SK-N-SH treated with all-trans-retinoic acid at 6 μM for 48 hours (cell line): ENCODE measurements at regions not wholly inside any gene's neighbourhood (a gene's known extent, or its start where the extent isn't known, plus 50 kb on each side); places are given as distances from the start of the nearest gene placed in this dataset.

Experiments used
- ATAC-seq: fragments of 200-7000 bp; cut with Tn5 transposase; 3 replicates; pipeline ENCODE4 v1.9.1; 2020; ENCODE audit warnings: mild to moderate bottlenecking, moderate library complexity
- ARNTL ChIP-seq: fragments of 450-650 bp; formaldehyde crosslinking; IDR thresholded peaks from 2 replicates; pipeline ENCODE4 v1.5.0; 2020; ENCODE audit warnings: low read depth, mild to moderate bottlenecking, moderate library complexity, borderline replicate concordance
- BACH2 ChIP-seq: fragments of 250-450 bp; sonication (Bioruptor Pico); IDR thresholded peaks from 2 replicates; pipeline ENCODE4 v1.9.0; 2021; ENCODE audit warnings: mild to moderate bottlenecking, borderline replicate concordance
- CREB5 ChIP-seq: fragments of 250-450 bp; sonication (Bioruptor Pico); IDR thresholded peaks from 2 replicates; pipeline ENCODE4 v1.5.1; 2020; ENCODE audit warnings: low read depth, mild to moderate bottlenecking, moderate library complexity
- CSDC2 ChIP-seq: fragments of 250-450 bp; sonication (Bioruptor Pico); IDR thresholded peaks from 2 replicates; pipeline ENCODE4 v1.5.0; 2020; ENCODE audit warnings: mild to moderate bottlenecking, moderate library complexity
- ESRRG ChIP-seq: fragments of 250-450 bp; sonication (Bioruptor Pico); IDR thresholded peaks from 2 replicates; pipeline ENCODE4 v1.6.1; 2021; ENCODE audit warnings: mild to moderate bottlenecking
- OSR1 ChIP-seq: fragments of 250-450 bp; sonication (Bioruptor Pico); IDR thresholded peaks from 2 replicates; pipeline ENCODE4 v1.8.0; 2022; ENCODE audit warnings: moderate library complexity, mild to moderate bottlenecking, inconsistent platforms
- PATZ1 ChIP-seq: fragments of 250-450 bp; sonication (Bioruptor Pico); IDR thresholded peaks from 2 replicates; pipeline ENCODE4 v1.8.0; 2020; ENCODE audit warnings: mild to moderate bottlenecking, moderate library complexity, borderline replicate concordance
- POU6F1 ChIP-seq: fragments of 250-450 bp; sonication (Bioruptor Pico); IDR thresholded peaks from 2 replicates; pipeline ENCODE4 v1.8.0; 2021; ENCODE audit warnings: low read depth, mild to moderate bottlenecking, moderate library complexity, borderline replicate concordance
- PPARA ChIP-seq: fragments of 250-450 bp; sonication (Bioruptor Pico); IDR thresholded peaks from 2 replicates; pipeline ENCODE4 v1.5.0; 2020; ENCODE audit warnings: mild to moderate bottlenecking, borderline replicate concordance
- SNAI2 ChIP-seq: fragments of 250-450 bp; sonication (Bioruptor Pico); IDR thresholded peaks from 2 replicates; pipeline ENCODE4 v1.5.0; 2020; ENCODE audit warnings: mild to moderate bottlenecking, moderate library complexity
- TCF4 ChIP-seq: fragments of 250-450 bp; sonication (Bioruptor Pico); IDR thresholded peaks from 2 replicates; pipeline ENCODE4 v1.8.0; 2021; ENCODE audit warnings: mild to moderate bottlenecking, moderate library complexity, borderline replicate concordance
- TOX ChIP-seq: fragments of 250-450 bp; sonication (Bioruptor Pico); IDR thresholded peaks from 2 replicates; pipeline ENCODE4 v1.8.0; 2021; ENCODE audit warnings: mild to moderate bottlenecking, moderate library complexity, borderline replicate concordance
- TSHZ2 ChIP-seq: fragments of 250-450 bp; sonication (Bioruptor Pico); IDR thresholded peaks from 2 replicates; pipeline ENCODE4 v1.5.0; 2020; ENCODE audit warnings: mild to moderate bottlenecking, moderate library complexity
- ZC3H10 ChIP-seq: fragments of 250-450 bp; sonication (Bioruptor Pico); IDR thresholded peaks from 2 replicates; pipeline ENCODE4 v1.5.1; 2021; ENCODE audit warnings: mild to moderate bottlenecking, moderate library complexity
- ZFP3 ChIP-seq: fragments of 250-450 bp; sonication (Bioruptor Pico); IDR thresholded peaks from 2 replicates; pipeline ENCODE4 v1.5.0; 2020; ENCODE audit warnings: mild to moderate bottlenecking, moderate library complexity
- ZFP30 ChIP-seq: fragments of 450-650 bp; formaldehyde crosslinking; IDR thresholded peaks from 2 replicates; pipeline ENCODE4 v1.5.0; 2022; ENCODE audit warnings: mild to moderate bottlenecking, moderate library complexity
- ZNF70 ChIP-seq: fragments of 450-650 bp; formaldehyde crosslinking; IDR thresholded peaks from 2 replicates; pipeline ENCODE4 v1.5.0; 2020; ENCODE audit warnings: mild to moderate bottlenecking, moderate library complexity
- ZNF8 ChIP-seq: fragments of 450-650 bp; formaldehyde crosslinking; IDR thresholded peaks from 2 replicates; pipeline ENCODE4 v1.5.0; 2020; ENCODE audit warnings: mild to moderate bottlenecking, moderate library complexity

GRCh38 chr13:33372251-33372919, 86.8 kb upstream of the STARD13 start:
- ATAC-seq = no peak
- TF ChIP-seq PATZ1 (CRISPR knock-in tag) (no peak), ZFP3 (CRISPR knock-in tag) (no peak)

GRCh38 chr13:33373624-33374023, 88.1 kb upstream of the STARD13 start:
- TF ChIP-seq TOX (CRISPR knock-in tag) (no peak), ZNF70 (no peak), ZFP30 (CRISPR knock-in tag) (no peak), SNAI2 (no peak), POU6F1 (CRISPR knock-in tag) (no peak), ZFP3 (CRISPR knock-in tag) (no peak)
- ATAC-seq = no peak

- TF ChIP-seq SNAI2 (no peak), ZFP30 (CRISPR knock-in tag) (no peak), ZFP3 (CRISPR knock-in tag) (no peak), OSR1 (CRISPR knock-in tag) (no peak), POU6F1 (CRISPR knock-in tag) (no peak), PPARA (no peak), BACH2 (CRISPR knock-in tag) (no peak), ARNTL (CRISPR knock-in tag) (no peak), TSHZ2 (CRISPR knock-in tag) (no peak), ZNF70 (no peak), TCF4 (CRISPR knock-in tag) (no peak)
- no peak for ATAC-seq
These were observed 89.9 kb upstream of the STARD13 start for GRCh38 chr13:33375421-33375820.

GRCh38 chr13:33376212-33376611, 90.7 kb upstream of the STARD13 start:
- no peak for TF ChIP-seq ZC3H10 (CRISPR knock-in tag)
- TF ChIP-seq PPARA = no peak
- TF ChIP-seq CSDC2 (CRISPR knock-in tag) = no peak
- TF ChIP-seq TOX (CRISPR knock-in tag) = no peak
- TF ChIP-seq OSR1 (CRISPR knock-in tag) = no peak
- TF ChIP-seq ESRRG (CRISPR knock-in tag) = no peak
- no peak for TF ChIP-seq ZFP3 (CRISPR knock-in tag)
- no peak for TF ChIP-seq CREB5 (CRISPR knock-in tag)
- TF ChIP-seq SNAI2 = no peak
- no peak for TF ChIP-seq TSHZ2 (CRISPR knock-in tag)
- TF ChIP-seq ZNF8 (CRISPR knock-in tag) = no peak
- TF ChIP-seq PATZ1 (CRISPR knock-in tag) = no peak
- no peak for TF ChIP-seq ZFP30 (CRISPR knock-in tag)
- ATAC-seq = no peak
